GF-D8 (cell line): ENCODE measurements at regions not wholly inside any gene's neighbourhood (a gene's known extent, or its start where the extent isn't known, plus 50 kb on each side); places are given as distances from the start of the nearest gene placed in this dataset.
A peak's percentile ranks its signal among the peaks of the same experiment; 100 is the strongest.
"Not testable (repeated sequence)": the region's sequence is repeated elsewhere in the genome, so short reads cannot be mapped to it uniquely, and the experiment has no call there.

Source experiments
- DNase-seq: peaks from one replicate; lab custom pipeline; 2025; lab: John Stamatoyannopoulos, UW

- no peak for DNase-seq
Measured at GRCh38 chr18:30446605-30447004, 595.9 kb downstream of the DSC3 start.

- no peak for DNase-seq
Measured at GRCh38 chr18:30444544-30444943, 598.0 kb downstream of the DSC3 start.

GRCh38 chr18:30440351-30440750, 602.2 kb downstream of the DSC3 start:
- no peak for DNase-seq

- no peak for DNase-seq
Measured at GRCh38 chr18:30439174-30439573, 603.4 kb downstream of the DSC3 start.

- DNase-seq: no peak
Measured at GRCh38 chr18:30432349-30432748, 610.2 kb downstream of the DSC3 start.

- not testable (repeated sequence) for DNase-seq
Measured at GRCh38 chr18:30419399-30419798, 623.1 kb downstream of the DSC3 start.

- DNase-seq: no peak
Measured at GRCh38 chr18:30415903-30416302, 626.6 kb downstream of the DSC3 start.

GRCh38 chr18:30409120-30409519, 633.4 kb downstream of the DSC3 start:
- no peak for DNase-seq

GRCh38 chr18:30406728-30407127, 635.8 kb downstream of the DSC3 start:
- no peak for DNase-seq

GRCh38 chr18:30405038-30405437, 637.5 kb downstream of the DSC3 start:
- no peak for DNase-seq

GRCh38 chr18:30404422-30404821, 638.1 kb downstream of the DSC3 start:
- no peak for DNase-seq

GRCh38 chr18:30403278-30403677, 639.3 kb downstream of the DSC3 start:
- no peak for DNase-seq

- DNase-seq: no peak
Measured at GRCh38 chr18:30387401-30387800, 655.1 kb downstream of the DSC3 start.

- no peak for DNase-seq
Measured at GRCh38 chr18:30386624-30387023, 655.9 kb downstream of the DSC3 start.

- no peak for DNase-seq
Measured at GRCh38 chr18:30385684-30386083, 656.9 kb downstream of the DSC3 start.

- no peak for DNase-seq
Measured at GRCh38 chr18:30381826-30382225, 660.7 kb downstream of the DSC3 start.

GRCh38 chr18:30378097-30378496, 664.4 kb downstream of the DSC3 start:
- DNase-seq: no peak

- no peak for DNase-seq
Measured at GRCh38 chr18:30376515-30376914, 666.0 kb downstream of the DSC3 start.

GRCh38 chr18:30361864-30362540, 680.5 kb downstream of the DSC3 start:
- no peak for DNase-seq

- DNase-seq: peak; percentile 9
Measured at GRCh38 chr18:30359521-30359920, 683.0 kb downstream of the DSC3 start.

- DNase-seq: peak; percentile 27
Measured at GRCh38 chr18:30358555-30358954, 684.0 kb downstream of the DSC3 start.

- no peak for DNase-seq
Measured at GRCh38 chr18:30352551-30353168, 689.9 kb downstream of the DSC3 start.

- DNase-seq: no peak
Measured at GRCh38 chr18:30350263-30350662, 692.3 kb downstream of the DSC3 start.

GRCh38 chr18:30343090-30343489, 699.5 kb downstream of the DSC3 start:
- no peak for DNase-seq
